ENCODE measurements at regions not wholly inside any gene's neighbourhood (a gene's known extent, or its start where the extent isn't known, plus 50 kb on each side); places are given as distances from the start of the nearest gene placed in this dataset.

DNA sequence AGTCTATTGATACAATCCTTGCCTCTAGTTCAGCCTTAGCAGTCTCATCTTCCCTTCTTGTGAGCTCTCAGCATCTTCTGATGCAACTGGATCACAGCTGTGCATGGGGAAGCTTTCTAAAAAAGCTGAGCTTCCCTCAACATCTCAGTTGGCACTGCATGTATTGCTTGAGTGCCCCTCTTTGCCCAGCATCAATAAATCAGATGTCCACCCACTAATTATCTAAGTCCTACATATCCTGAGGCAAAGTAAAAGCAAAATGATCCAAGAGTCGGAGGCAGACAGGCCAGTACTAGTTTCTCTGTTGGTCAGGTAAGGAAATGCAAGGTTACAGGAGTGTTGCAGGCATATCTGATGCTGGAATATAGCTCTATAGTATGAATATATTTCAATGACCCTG is 334.5 kb upstream of the NCAM1 start:
- TF ChIP-seq CTCF (IDR thresholded peaks at IDR 0.05), result no peak
- TF ChIP-seq POLR2A (IDR thresholded peaks at IDR 0.05), result no peak
